Heart left ventricle (tissue), 16 donors: ENCODE measurements at regions not wholly inside any gene's neighbourhood (a gene's known extent, or its start where the extent isn't known, plus 50 kb on each side); places are given as distances from the start of the nearest gene placed in this dataset.

ENCODE experiments used
- ATAC-seq, 4 donors: fragments of 200-7000 bp; cut with Tn5 transposase; one replicate each; pipeline ENCODE4 v1.9.1; 2020 to 2022; ENCODE audit warnings: moderate library complexity in 4 of 4, mild to moderate bottlenecking in 3 of 4, moderate number of reproducible peaks in 1 of 4
- DNase-seq, 5 donors: peaks; one replicate each; pipeline ENCODE4 v3.0.0-alpha.2; 2020
- H3K27ac ChIP-seq, 12 donors: fragments of 200-600 bp; sonication (generic) in 4 of 12; one replicate each; pipeline versions ENCODE4 v1.5.0 to v1.8.0; 2016 to 2022; ENCODE audit warnings: mild to moderate bottlenecking in 2 of 12
- H3K27me3 ChIP-seq, 9 donors: fragments of 200-600 bp; sonication (generic) in 2 of 9; one replicate each; pipeline versions ENCODE4 v1.5.1 to v1.8.0; 2016 to 2022; ENCODE audit warnings: mild to moderate bottlenecking in 3 of 9
- H3K36me3 ChIP-seq, 9 donors: fragments of 200-600 bp; sonication (generic) in 2 of 9; one replicate each; pipeline versions ENCODE4 v1.5.0 to v1.8.0; 2018 to 2022; ENCODE audit warnings: mild to moderate bottlenecking in 2 of 9
- H3K4me1 ChIP-seq, 12 donors: fragments of 200-600 bp; sonication (generic) in 4 of 12; one replicate each; pipeline versions ENCODE4 v1.5.0 to v1.8.0; 2016 to 2022; ENCODE audit warnings: mild to moderate bottlenecking in 3 of 12
- H3K4me3 ChIP-seq, 12 donors: fragments of 200-600 bp; sonication (generic) in 4 of 12; one replicate each; pipeline versions ENCODE4 v1.5.0 to v1.8.0; 2017 to 2022; ENCODE audit warnings: mild to moderate bottlenecking in 9 of 12, moderate library complexity in 4 of 12
- H3K9me3 ChIP-seq, 12 donors: fragments of 200-600 bp; sonication (generic) in 4 of 12; one replicate each; pipeline versions ENCODE4 v1.5.0 to v1.8.0; 2016 to 2022; ENCODE audit warnings: mild to moderate bottlenecking in 1 of 12
- POLR2A ChIP-seq, 2 donors: fragments of 450-650 bp; IDR thresholded peaks; one replicate each; pipeline ENCODE4 v1.6.1; 2017; ENCODE audit warnings: antibody characterized with exemption in 2 of 2, mild to moderate bottlenecking in 2 of 2, moderate library complexity in 2 of 2
- WGBS, 4 donors: extraction: QIAGEN DNeasy Blood & Tissue Kit in 2 of 4; methylation state at CpG; one replicate each; pipeline versions ENCODE4 v1.1.5 to v1.1.7; 2013 to 2018; 5-methylcytosine and 5-hydroxymethylcytosine counted together
- intact Hi-C, 10 donors: fragments of 100-400 bp; cut with DNase I; formaldehyde crosslinking; loops; one replicate each; pipeline versions ENCODE4 v1.11.1 to v1.14.2; 2022
- TF ChIP-seq, protein P1 (sequence below), 12 donors: fragments of 200-600 bp; sonication (generic) in 4 of 12; IDR thresholded peaks; one replicate each; pipeline versions ENCODE4 v1.5.0 to v1.8.0; 2018 to 2022; ENCODE audit warnings: antibody characterized with exemption in 12 of 12, mild to moderate bottlenecking in 5 of 12
- donor health status: ischemic (EF 13 %, LVEDD 7.1; RV severe dilation, severe dysfunction).
- donor health status: healthy with polysubstance abuse.
- donor health status: DM: no; HTN: yes; CAD: no.
- donor health status: DM: no; HTN: no; CAD: no.
- donor health status: ischemic (EF 25% LVEDD 6.9; RV normal size, moderate dysfunction).
- donor health status: ischemic (EF 25% LVEDD 5.7; RV mildly dilated, moderate dysfunction).
- donor health status: healthy.
- donor health status: DM: yes; HTN: yes; CAD: no.
- donor health status: ischemic (EF 35%, LVEDD 5.7; RV mildly dilated, moderate dysfunction).
- donor health status: nonischemic (EF 11% LVEDD 7.7; RV severe dilation, severe dysfunction).
- donor health status: DM: yes; HTN: yes; CAD: no.
- donor health status: PGD.
- donor health status: ischemic (EF 29% LVEDD 5.4; RV normal size, mild dysfunction).
- donor health status: nonischemic (EF 23%, LVEDD 6.1; RV moderate dilation, normal function).

DNA sequence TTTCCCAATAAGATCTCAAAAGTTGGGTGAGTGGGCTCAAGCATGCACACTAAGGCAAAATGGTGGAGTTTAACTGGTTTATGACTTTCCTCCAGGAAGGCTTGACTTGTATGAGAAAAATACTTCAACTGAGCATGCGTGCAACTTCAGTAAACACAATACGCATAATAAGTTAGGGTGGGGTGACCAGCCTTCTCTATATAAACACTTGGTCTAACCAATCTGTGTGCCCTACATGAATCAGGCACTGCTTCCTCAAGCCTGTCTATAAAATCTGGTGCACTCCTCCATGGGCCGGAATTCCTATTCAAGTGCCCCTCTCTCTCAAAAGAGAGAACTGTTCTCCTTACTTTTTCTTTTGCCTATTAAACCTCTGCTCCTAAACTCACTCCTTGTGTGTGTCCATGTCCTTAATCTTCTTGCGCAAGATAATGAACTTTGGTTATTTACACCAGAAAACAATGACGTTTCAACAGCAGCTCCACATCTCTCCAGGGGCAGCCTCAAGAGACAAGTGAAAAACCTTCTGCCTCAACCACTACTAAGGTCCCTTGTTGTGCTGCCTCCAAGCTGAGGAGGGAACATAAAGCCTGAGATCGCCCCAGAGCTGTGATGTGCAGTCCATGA lies 352.6 kb downstream of the CAAP1 start:
- Histone ChIP-seq H3K4me3 (no peak overlapping the region), H3K4me1 (no peaks in the 10 kb centered on the region)
- intact Hi-C loops: loop anchor here in 1 of 10 donors (10.0 kb wide), 1 partner anchor 45 kb away; no protein-coding TSS in a partner anchor

DNA sequence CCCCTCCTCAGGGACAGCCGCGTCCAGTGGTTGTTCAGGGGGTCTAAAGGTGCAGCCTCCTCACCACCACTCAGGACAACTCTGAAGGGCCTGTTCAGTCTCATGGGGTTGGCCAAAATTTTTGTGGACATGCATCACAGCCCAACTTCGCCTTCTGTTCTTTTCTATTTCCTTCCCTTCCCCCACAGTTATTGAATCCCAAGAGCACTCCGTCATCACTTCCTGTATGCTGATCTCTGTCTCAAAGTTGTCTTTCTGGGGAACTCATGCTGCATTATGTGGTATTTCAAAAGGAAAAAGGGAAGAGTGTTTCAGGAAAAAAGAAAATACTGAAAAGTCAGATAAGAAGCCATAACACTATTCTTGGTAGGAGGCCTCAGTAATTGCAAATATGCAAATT lies 355.4 kb downstream of the CAAP1 start:
- H3K27me3 ChIP-seq: no peaks in the 10 kb centered on the region
- peaks cover 0 to 12% (median 0%) of the 10 kb centered on the region in 12 donors for H3K9me3 ChIP-seq
- DNase-seq (no peak), ATAC-seq (no peak)
- no peaks in the 10 kb centered on the region for H3K4me1 ChIP-seq
- intact Hi-C loops: loop anchor here in 1 of 10 donors (10.0 kb wide), 1 partner anchor 48 kb away; no protein-coding TSS in a partner anchor
- no peak overlapping the region for H3K27ac ChIP-seq
- TF ChIP-seq, protein P1, sequence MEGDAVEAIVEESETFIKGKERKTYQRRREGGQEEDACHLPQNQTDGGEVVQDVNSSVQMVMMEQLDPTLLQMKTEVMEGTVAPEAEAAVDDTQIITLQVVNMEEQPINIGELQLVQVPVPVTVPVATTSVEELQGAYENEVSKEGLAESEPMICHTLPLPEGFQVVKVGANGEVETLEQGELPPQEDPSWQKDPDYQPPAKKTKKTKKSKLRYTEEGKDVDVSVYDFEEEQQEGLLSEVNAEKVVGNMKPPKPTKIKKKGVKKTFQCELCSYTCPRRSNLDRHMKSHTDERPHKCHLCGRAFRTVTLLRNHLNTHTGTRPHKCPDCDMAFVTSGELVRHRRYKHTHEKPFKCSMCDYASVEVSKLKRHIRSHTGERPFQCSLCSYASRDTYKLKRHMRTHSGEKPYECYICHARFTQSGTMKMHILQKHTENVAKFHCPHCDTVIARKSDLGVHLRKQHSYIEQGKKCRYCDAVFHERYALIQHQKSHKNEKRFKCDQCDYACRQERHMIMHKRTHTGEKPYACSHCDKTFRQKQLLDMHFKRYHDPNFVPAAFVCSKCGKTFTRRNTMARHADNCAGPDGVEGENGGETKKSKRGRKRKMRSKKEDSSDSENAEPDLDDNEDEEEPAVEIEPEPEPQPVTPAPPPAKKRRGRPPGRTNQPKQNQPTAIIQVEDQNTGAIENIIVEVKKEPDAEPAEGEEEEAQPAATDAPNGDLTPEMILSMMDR (IDR thresholded peaks at IDR 0.05): no peak
- no peak for TF ChIP-seq POLR2A (IDR thresholded peaks at IDR 0.05)
- no peak overlapping the region for H3K4me3 ChIP-seq
- WGBS, 4 donors: 55 to 64% (median 58%) methylated on average over 4 of the region's 4 CpGs
- no peaks in the 10 kb centered on the region for H3K36me3 ChIP-seq

More for the DNA sequence above, 352.6 kb downstream of the CAAP1 start:
- Histone ChIP-seq H3K27me3 (no peaks in the 10 kb centered on the region), H3K36me3 (no peaks in the 10 kb centered on the region), H3K9me3 (peaks cover 0 to 6% (median 0%) of the 10 kb centered on the region in 12 donors), H3K27ac (no peak overlapping the region)
- DNase-seq (no peak), ATAC-seq (no peak)
- WGBS, 4 donors: 86 to 91% (median 88%) methylated on average over 5 to 6 of the region's 6 CpGs
- no peak for TF ChIP-seq POLR2A (IDR thresholded peaks at IDR 0.05)
- TF ChIP-seq, protein P1 (IDR thresholded peaks at IDR 0.05): no peak

DNA sequence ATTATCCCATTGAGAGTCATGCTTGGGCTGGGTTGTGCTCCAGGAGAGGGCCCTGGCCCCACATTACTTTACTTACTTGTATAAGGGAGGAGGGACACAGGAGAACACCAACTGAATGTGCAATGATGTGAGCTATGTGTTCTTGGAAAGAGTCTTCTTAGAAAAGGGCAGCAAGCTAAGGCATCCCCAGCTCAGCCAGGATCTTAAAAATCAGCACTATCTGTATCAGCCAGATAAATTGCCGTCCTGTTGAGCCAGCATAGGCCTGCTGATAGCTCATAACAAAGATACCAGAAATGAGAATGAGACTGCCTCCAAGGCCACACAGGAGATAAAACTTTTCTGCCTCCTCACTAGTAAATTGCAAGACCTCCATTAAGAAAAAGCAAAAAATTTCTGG lies 357.5 kb downstream of the CAAP1 start:
- 16 to 27% (median 24%) methylated on average over 1 of the region's 1 CpG for WGBS, 4 donors
- Histone ChIP-seq H3K27ac (no peak overlapping the region), H3K36me3 (no peaks in the 10 kb centered on the region), H3K9me3 (peaks cover 0 to 7% (median 0%) of the 10 kb centered on the region in 12 donors), H3K27me3 (no peaks in the 10 kb centered on the region), H3K4me1 (no peaks in the 10 kb centered on the region), H3K4me3 (no peak overlapping the region)
- intact Hi-C loops: loop anchor here in 1 of 10 donors (10.0 kb wide), 1 partner anchor 50 kb away; no protein-coding TSS in a partner anchor
- TF ChIP-seq, protein P1 (IDR thresholded peaks at IDR 0.05): no peak
- no peak for TF ChIP-seq POLR2A (IDR thresholded peaks at IDR 0.05)
- DNase-seq (no peak), ATAC-seq (no peak)

DNA sequence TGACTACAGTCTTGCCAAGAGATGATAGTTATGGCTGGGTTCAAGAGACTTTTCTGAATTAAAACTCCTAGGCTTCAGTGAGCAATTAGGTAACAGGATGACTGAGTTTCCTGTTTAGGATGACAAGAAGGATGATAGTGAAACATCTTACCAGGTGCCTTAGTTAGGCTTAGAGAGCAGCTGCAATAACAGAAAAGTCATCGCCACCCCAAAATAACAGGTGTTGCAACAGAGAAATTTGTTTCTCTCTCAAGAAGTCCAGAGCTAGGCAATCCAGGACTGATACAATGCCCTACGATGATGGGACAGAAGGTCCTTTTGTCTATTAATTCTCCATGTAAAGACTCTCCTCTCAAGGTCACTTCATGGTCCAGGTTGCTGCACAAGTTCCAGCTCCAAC lies 361.8 kb downstream of the CAAP1 start:
- WGBS, 4 donors: 75 to 94% (median 83%) methylated on average over 2 of the region's 2 CpGs
- TF ChIP-seq POLR2A (IDR thresholded peaks at IDR 0.05): no peak
- TF ChIP-seq, protein P1 (IDR thresholded peaks at IDR 0.05): no peak
- DNase-seq: no peak
- no peaks in the 10 kb centered on the region for H3K27me3 ChIP-seq
- no peaks in the 10 kb centered on the region for H3K4me1 ChIP-seq
- H3K27ac ChIP-seq: no peak overlapping the region
- H3K4me3 ChIP-seq: no peak overlapping the region
- peaks cover 0 to 7% (median 0%) of the 10 kb centered on the region in 12 donors for H3K9me3 ChIP-seq
- intact Hi-C loops: loop anchor here in 1 of 10 donors (10.0 kb wide), 1 partner anchor 54 kb away; no protein-coding TSS in a partner anchor
- no peaks in the 10 kb centered on the region for H3K36me3 ChIP-seq
- no peak for ATAC-seq
